ENCODE measurements at regions not wholly inside any gene's neighbourhood (a gene's known extent, or its start where the extent isn't known, plus 50 kb on each side); places are given as distances from the start of the nearest gene placed in this dataset.

- TF ChIP-seq GATA2 (IDR thresholded peaks at IDR 0.05; ENCODE audit: low read depth, low read length) (no peak), GATA3 (IDR thresholded peaks at IDR 0.05; ENCODE audit: low read depth, low read length) (no peak)
Measured at GRCh38 chr15:38145651-38146111, 107.0 kb upstream of the SPRED1 start.
